IMR-90 (cell line): ENCODE measurements at regions not wholly inside any gene's neighbourhood (a gene's known extent, or its start where the extent isn't known, plus 50 kb on each side); places are given as distances from the start of the nearest gene placed in this dataset.

Experiments used
- ATAC-seq: fragments of 200-7000 bp; cut with Tn5 transposase; 2 replicates; pipeline ENCODE4 v1.9.1; 2020; ENCODE audit warnings: low read depth, mild to moderate bottlenecking, moderate library complexity
- BruUV-seq: library from RNA; stranded (reverse); fragments of 400-500 nt; replicated peaks from 2 replicates; lab custom pipeline; 2021; lab: Mats Ljungman, UMichigan
- CTCF ChIA-PET: fragments of 300-600 bp; formaldehyde crosslinking; extraction: SDS; loops from one replicate; lab custom pipeline; 2021; ENCODE audit warnings: antibody characterized with exemption; lab: Yijun Ruan, JAX
- POLR2A ChIA-PET: fragments of 300-600 bp; sonication (Branson Sonifier 250); formaldehyde crosslinking; loops from one replicate; lab custom pipeline; 2022; ENCODE audit warnings: antibody characterized with exemption; ENCODE audit not compliant: unreplicated experiment; lab: Charles Lee
- DNase-seq: peaks from one replicate; pipeline ENCODE4 v3.0.0; 2013
- H2AFZ ChIP-seq: replicated peaks from 2 replicates; pipeline ENCODE3; 2013; ENCODE audit warnings: low read length, mild to moderate bottlenecking; ENCODE audit not compliant: poor library complexity
- H2AK5ac ChIP-seq: 2 replicates; pipeline ENCODE4 v1.6.1; 2013; ENCODE audit warnings: low read depth, low read length, inconsistent platforms
- H2AK9ac ChIP-seq: replicated peaks from 2 replicates; pipeline ENCODE3; 2013; ENCODE audit warnings: mild to moderate bottlenecking, low read depth, low read length, moderate library complexity; ENCODE audit not compliant: poor library complexity
- H2BK120ac ChIP-seq: 2 replicates; pipeline ENCODE4 v1.6.1; 2013; ENCODE audit warnings: low read depth, low read length, inconsistent platforms
- H2BK15ac ChIP-seq: 3 replicates; pipeline ENCODE4 v1.6.1; 2013; ENCODE audit warnings: low read depth, low read length, inconsistent platforms
- H2BK20ac ChIP-seq: 2 replicates; pipeline ENCODE4 v1.6.1; 2013; ENCODE audit warnings: low read depth, mild to moderate bottlenecking, inconsistent platforms, low read length, moderate library complexity
- H2BK5ac ChIP-seq: 2 replicates; pipeline ENCODE4 v1.6.1; 2013; ENCODE audit warnings: mild to moderate bottlenecking, low read depth, low read length, inconsistent platforms; ENCODE audit not compliant: poor library complexity, severe bottlenecking
- H3K14ac ChIP-seq: replicated peaks from 2 replicates; pipeline ENCODE4 v1.6.1; 2013; ENCODE audit warnings: low read depth, low read length, inconsistent platforms
- H3K18ac ChIP-seq: 2 replicates; pipeline ENCODE4 v1.6.1; 2013; ENCODE audit warnings: low read depth, low read length, control low read depth
- H3K23ac ChIP-seq: 2 replicates; pipeline ENCODE4 v1.6.1; 2013; ENCODE audit warnings: low read depth, low read length, inconsistent platforms
- H3K27ac ChIP-seq: 2 replicates; pipeline ENCODE4 v1.5.1; 2013; ENCODE audit warnings: mild to moderate bottlenecking, control low read depth, low read length; ENCODE audit not compliant: insufficient read depth
- H3K27me3 ChIP-seq: 2 replicates; pipeline ENCODE4 v1.6.1; 2013; ENCODE audit warnings: low read length; ENCODE audit not compliant: control insufficient read depth, insufficient read depth
- H3K36me3 ChIP-seq: 2 replicates; pipeline ENCODE4 v1.6.1; 2013; ENCODE audit warnings: low read length, mixed read lengths; ENCODE audit not compliant: control insufficient read depth, insufficient read depth
- H3K4ac ChIP-seq: 2 replicates; pipeline ENCODE4 v1.6.1; 2013; ENCODE audit warnings: low read depth, low read length, inconsistent platforms
- H3K4me1 ChIP-seq: 2 replicates; pipeline ENCODE4 v1.6.1; 2013; ENCODE audit warnings: low read length, mixed read lengths; ENCODE audit not compliant: control insufficient read depth, insufficient read depth
- H3K4me2 ChIP-seq: 2 replicates; pipeline ENCODE4 v1.6.1; 2013; ENCODE audit warnings: low read depth, mild to moderate bottlenecking, control low read depth, low read length, moderate library complexity
- H3K4me3 ChIP-seq: 2 replicates; pipeline ENCODE4 v1.5.1; 2013; ENCODE audit warnings: low read depth, mild to moderate bottlenecking, control low read depth, low read length, moderate library complexity; ENCODE audit not compliant: insufficient read depth
- H3K56ac ChIP-seq: 2 replicates; pipeline ENCODE4 v1.6.1; 2013; ENCODE audit warnings: low read length, inconsistent platforms; ENCODE audit not compliant: insufficient read depth; ENCODE audit errors: extremely low read depth
- H3K79me1 ChIP-seq, 2 experiments: 2 replicates each; pipeline ENCODE4 v1.6.1; 2013; ENCODE audit warnings: low read length in 2 of 2, inconsistent platforms in 1 of 2, low read depth in 1 of 2
- H3K9ac ChIP-seq: 2 replicates; pipeline ENCODE4 v1.6.1; 2013; ENCODE audit warnings: low read depth, low read length, control low read depth
- H3K9me1 ChIP-seq: 2 replicates; pipeline ENCODE4 v1.6.1; 2013; ENCODE audit warnings: low read length, inconsistent platforms; ENCODE audit not compliant: insufficient read depth
- H3K9me3 ChIP-seq: 2 replicates; pipeline ENCODE4 v1.6.1; 2013; ENCODE audit warnings: low read length; ENCODE audit not compliant: control insufficient read depth, insufficient read depth
- H4K20me1 ChIP-seq: 2 replicates; pipeline ENCODE4 v1.6.1; 2013; ENCODE audit warnings: low read length, inconsistent platforms; ENCODE audit not compliant: insufficient read depth
- H4K5ac ChIP-seq: 2 replicates; pipeline ENCODE4 v1.6.1; 2013; ENCODE audit warnings: mild to moderate bottlenecking, low read depth, low read length, control low read depth
- H4K8ac ChIP-seq, 2 experiments: 2 replicates each; pipeline ENCODE4 v1.6.1; 2013; ENCODE audit warnings: low read depth in 2 of 2, low read length in 2 of 2, control low read depth in 1 of 2, inconsistent platforms in 1 of 2
- H4K91ac ChIP-seq: 2 replicates; pipeline ENCODE4 v1.6.1; 2013; ENCODE audit warnings: low read depth, low read length, inconsistent platforms; ENCODE audit not compliant: insufficient read depth
- CHD1 ChIP-seq: IDR thresholded peaks from 2 replicates; pipeline ENCODE4 v1.6.1; 2012; ENCODE audit warnings: low read depth, low read length, improper control_type of control experiment
- FOS ChIP-seq: fragments of 150-350 bp; IDR thresholded peaks from 2 replicates; pipeline ENCODE4 v1.6.1; 2016; ENCODE audit warnings: low read depth, low read length
- RCOR1 ChIP-seq: IDR thresholded peaks from 2 replicates; pipeline ENCODE4 v1.6.1; 2012; ENCODE audit warnings: mild to moderate bottlenecking, low read length, improper control_type of control experiment; ENCODE audit not compliant: insufficient replicate concordance
- RFX5 ChIP-seq: IDR thresholded peaks from 2 replicates; pipeline ENCODE4 v1.8.0; 2012; ENCODE audit warnings: low read depth, mild to moderate bottlenecking, low read length, moderate library complexity
- WGBS, 2 experiments: methylation state at CpG; one replicate each; pipeline versions ENCODE4 v1.1.5 to v1.1.7; 2013; ENCODE audit warnings: missing lambda C conversion rate in 2 of 2; ENCODE audit not compliant: insufficient read length in 1 of 2; ENCODE audit errors: extremely low coverage in 2 of 2; 5-methylcytosine and 5-hydroxymethylcytosine counted together
- dilution Hi-C: fragments of 300-500 bp; cut with HindIII; formaldehyde crosslinking; loops from one replicate; pipeline ENCODE4 v1.14.3; 2018; ENCODE audit warnings: low sequenced_read_pairs; ENCODE audit not compliant: unreplicated experiment
- in situ Hi-C: fragments of 300-500 bp; cut with MboI; formaldehyde crosslinking; loops from 3 replicates; pipeline ENCODE4 v1.14.3; 2019; ENCODE audit warnings: low sequenced_read_pairs, inconsistent platforms, mixed read lengths
- intact Hi-C: fragments of 100-400 bp; cut with micrococcal nuclease; formaldehyde crosslinking; loops from 2 replicates; pipeline ENCODE4 v1.10.0; 2022
- TF ChIP-seq, protein P1 (sequence below): fragments of 150-350 bp; IDR thresholded peaks from 2 replicates; pipeline ENCODE4 v1.6.1; 2017; ENCODE audit warnings: mild to moderate bottlenecking, antibody characterized with exemption, low read length, low read depth

DNA sequence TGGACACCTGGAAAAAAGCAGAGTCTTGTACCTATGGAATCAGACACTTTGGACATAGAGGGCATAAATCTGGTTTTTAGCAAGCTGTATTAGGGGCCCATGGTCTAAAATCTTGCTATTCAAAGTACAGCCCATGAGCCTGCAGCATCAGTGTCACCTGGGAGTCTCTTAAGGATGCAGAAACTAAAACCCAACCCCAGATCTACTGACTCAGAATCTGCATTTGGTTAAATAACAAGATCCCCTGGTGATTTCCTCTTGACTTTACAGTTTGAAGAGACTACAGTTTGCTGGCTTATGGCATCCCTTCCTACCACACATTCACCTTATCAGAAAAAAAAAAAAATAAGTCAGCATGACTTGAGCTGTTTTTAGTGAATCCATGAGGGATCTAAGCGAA is 74.9 kb upstream of the NR2F2 start:
- no peak overlapping the region for H3K9ac ChIP-seq
- ATAC-seq (no peak), DNase-seq (no peak)
- no peak overlapping the region for H3K27ac ChIP-seq
- H3K23ac ChIP-seq, result no peak overlapping the region
- no peak overlapping the region for H2AFZ ChIP-seq
- WGBS, 2 experiments, result no CpG with 5 or more reads among the region's 1 CpG
- no peak overlapping the region for H3K56ac ChIP-seq
- no peak overlapping the region for H2BK5ac ChIP-seq
- no peak overlapping the region for H3K4ac ChIP-seq
- H3K4me2 ChIP-seq, result no peak overlapping the region
- no peak overlapping the region for H2AK9ac ChIP-seq
- peaks cover 6% of the 10 kb centered on the region for H3K36me3 ChIP-seq
- no peak overlapping the region for H2BK20ac ChIP-seq
- no peaks in the 10 kb centered on the region for H3K4me1 ChIP-seq
- no peaks in the 10 kb centered on the region for H3K27me3 ChIP-seq
- intact Hi-C loops, result no loop called here
- POLR2A ChIA-PET, result no interaction called here
- 0 out of 2 replicates have a peak, but pooled peaks cover 2% of the 10 kb centered on the region for H3K9me1 ChIP-seq
- H3K18ac ChIP-seq, result no peak overlapping the region
- TF ChIP-seq CHD1 (no peak), RCOR1 (no peak), RFX5 (no peak), FOS (no peak)
- TF ChIP-seq, protein P1, sequence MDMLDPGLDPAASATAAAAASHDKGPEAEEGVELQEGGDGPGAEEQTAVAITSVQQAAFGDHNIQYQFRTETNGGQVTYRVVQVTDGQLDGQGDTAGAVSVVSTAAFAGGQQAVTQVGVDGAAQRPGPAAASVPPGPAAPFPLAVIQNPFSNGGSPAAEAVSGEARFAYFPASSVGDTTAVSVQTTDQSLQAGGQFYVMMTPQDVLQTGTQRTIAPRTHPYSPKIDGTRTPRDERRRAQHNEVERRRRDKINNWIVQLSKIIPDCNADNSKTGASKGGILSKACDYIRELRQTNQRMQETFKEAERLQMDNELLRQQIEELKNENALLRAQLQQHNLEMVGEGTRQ, result no peak
- H4K5ac ChIP-seq, result no peak overlapping the region
- H4K20me1 ChIP-seq, result no peaks in the 10 kb centered on the region
- no peak overlapping the region for H4K91ac ChIP-seq
- no peak overlapping the region for H2AK5ac ChIP-seq
- H3K9me3 ChIP-seq, result no peaks in the 10 kb centered on the region
- dilution Hi-C loops, result no loop called here
- H4K8ac ChIP-seq, result no peak overlapping the region
- no peak overlapping the region for H2BK120ac ChIP-seq
- no TSS peak for BruUV-seq
- no peak overlapping the region for H2BK15ac ChIP-seq
- H3K79me1 ChIP-seq, result no peaks in the 10 kb centered on the region
- in situ Hi-C loops, result no loop called here
- no peak overlapping the region for H3K14ac ChIP-seq
- CTCF ChIA-PET, result no interaction called here
- H3K4me3 ChIP-seq, result no peak overlapping the region
